SU-DHL-6 (cell line): ENCODE measurements at regions not wholly inside any gene's neighbourhood (a gene's known extent, or its start where the extent isn't known, plus 50 kb on each side); places are given as distances from the start of the nearest gene placed in this dataset.

Experiments used
- H2AFZ ChIP-seq: fragments of 200-600 bp; sonication (generic); 2 replicates; pipeline ENCODE4 v1.6.1; 2014; ENCODE audit warnings: low read depth, mild to moderate bottlenecking, moderate library complexity, mixed read lengths, antibody characterized with exemption, low read length; ENCODE audit not compliant: severe bottlenecking
- H3F3A ChIP-seq: fragments of 200-600 bp; shearing (Covaris generic); 2 replicates; pipeline ENCODE4 v1.6.0; 2016; ENCODE audit warnings: antibody characterized with exemption, mild to moderate bottlenecking; ENCODE audit not compliant: insufficient read depth
- H3K27ac ChIP-seq: fragments of 200-600 bp; sonication (generic); 2 replicates; pipeline ENCODE4 v1.5.1; 2016; ENCODE audit warnings: low read depth, mild to moderate bottlenecking, low read length, moderate library complexity, mixed read lengths
- H3K27me3 ChIP-seq: fragments of 200-600 bp; sonication (generic), shearing (Covaris generic); 2 replicates; pipeline ENCODE4 v1.6.0; 2014; ENCODE audit warnings: mild to moderate bottlenecking, low read length
- H3K36me3 ChIP-seq: fragments of 200-600 bp; sonication (generic); 2 replicates; pipeline ENCODE4 v1.6.1; 2014; ENCODE audit warnings: mild to moderate bottlenecking, low read length, mixed read lengths
- H3K4me2 ChIP-seq: fragments of 300-600, 200-600 bp; shearing (Covaris generic), sonication (generic); 2 replicates; pipeline ENCODE4 v1.6.0; 2014; ENCODE audit warnings: low read length, low read depth, mild to moderate bottlenecking; ENCODE audit not compliant: poor library complexity, severe bottlenecking
- H3K4me3 ChIP-seq: fragments of 200-600 bp; sonication (generic); 2 replicates; pipeline ENCODE4 v1.5.1; 2014; ENCODE audit warnings: antibody characterized with exemption, low read length, mild to moderate bottlenecking, mixed read lengths; ENCODE audit not compliant: insufficient read depth, poor library complexity, severe bottlenecking
- H3K79me2 ChIP-seq: fragments of 200-600 bp; sonication (generic); 2 replicates; pipeline ENCODE4 v1.6.1; 2014; ENCODE audit warnings: mild to moderate bottlenecking, low read length, moderate library complexity; ENCODE audit not compliant: insufficient read depth
- H3K9ac ChIP-seq: fragments of 200-600 bp; sonication (generic); 2 replicates; pipeline ENCODE4 v1.7.0; 2014; ENCODE audit warnings: mild to moderate bottlenecking, low read length
- H3K9me2 ChIP-seq: fragments of 200-600 bp; sonication (generic); replicated peaks from 2 replicates; pipeline ENCODE4 v1.6.1; 2014; ENCODE audit warnings: low read length; ENCODE audit not compliant: insufficient read depth
- H3K9me3 ChIP-seq: fragments of 200-600 bp; sonication (generic); 2 replicates; pipeline ENCODE4 v1.6.1; 2014; ENCODE audit warnings: low read length, mixed read lengths; ENCODE audit not compliant: insufficient read depth
- H4K20me1 ChIP-seq: fragments of 200-600 bp; sonication (generic); 2 replicates; pipeline ENCODE4 v1.6.1; 2014; ENCODE audit warnings: low read depth, mild to moderate bottlenecking, antibody characterized with exemption, low read length, moderate library complexity, mixed read lengths
- EZH2phosphoT487 ChIP-seq: fragments of 200-600 bp; sonication (generic), shearing (Covaris generic); conservative IDR thresholded peaks from 2 replicates; pipeline ENCODE4 v1.6.1; 2018; ENCODE audit warnings: mild to moderate bottlenecking, antibody characterized with exemption, low read length, moderate library complexity, mixed read lengths
- TF ChIP-seq, protein P1 (sequence below): fragments of 200-600 bp; sonication (generic); IDR thresholded peaks from one replicate; pipeline ENCODE4 v1.5.1; 2017; ENCODE audit warnings: antibody characterized with exemption, mild to moderate bottlenecking, low read length, moderate library complexity; ENCODE audit not compliant: insufficient read depth, poor library complexity, severe bottlenecking

GRCh38 chr6:74925683-74926082 lies 280.2 kb downstream of the COL12A1 start:
- Histone ChIP-seq H3K9me3 (no peaks in the 10 kb centered on the region), H3K9me2 (no peaks in the 10 kb centered on the region), H3K4me2 (no peak overlapping the region), H3K27ac (no peak overlapping the region), H2AFZ (no peak overlapping the region), H3K4me3 (no peak overlapping the region), H3F3A (no peaks in the 10 kb centered on the region), H4K20me1 (no peaks in the 10 kb centered on the region), H3K36me3 (no peaks in the 10 kb centered on the region), H3K79me2 (no peaks in the 10 kb centered on the region), H3K27me3 (no peaks in the 10 kb centered on the region), H3K9ac (no peak overlapping the region)
- TF ChIP-seq, protein P1, sequence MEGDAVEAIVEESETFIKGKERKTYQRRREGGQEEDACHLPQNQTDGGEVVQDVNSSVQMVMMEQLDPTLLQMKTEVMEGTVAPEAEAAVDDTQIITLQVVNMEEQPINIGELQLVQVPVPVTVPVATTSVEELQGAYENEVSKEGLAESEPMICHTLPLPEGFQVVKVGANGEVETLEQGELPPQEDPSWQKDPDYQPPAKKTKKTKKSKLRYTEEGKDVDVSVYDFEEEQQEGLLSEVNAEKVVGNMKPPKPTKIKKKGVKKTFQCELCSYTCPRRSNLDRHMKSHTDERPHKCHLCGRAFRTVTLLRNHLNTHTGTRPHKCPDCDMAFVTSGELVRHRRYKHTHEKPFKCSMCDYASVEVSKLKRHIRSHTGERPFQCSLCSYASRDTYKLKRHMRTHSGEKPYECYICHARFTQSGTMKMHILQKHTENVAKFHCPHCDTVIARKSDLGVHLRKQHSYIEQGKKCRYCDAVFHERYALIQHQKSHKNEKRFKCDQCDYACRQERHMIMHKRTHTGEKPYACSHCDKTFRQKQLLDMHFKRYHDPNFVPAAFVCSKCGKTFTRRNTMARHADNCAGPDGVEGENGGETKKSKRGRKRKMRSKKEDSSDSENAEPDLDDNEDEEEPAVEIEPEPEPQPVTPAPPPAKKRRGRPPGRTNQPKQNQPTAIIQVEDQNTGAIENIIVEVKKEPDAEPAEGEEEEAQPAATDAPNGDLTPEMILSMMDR: no peak
- TF ChIP-seq EZH2phosphoT487: no peak

- H2AFZ ChIP-seq: no peak overlapping the region
- no peaks in the 10 kb centered on the region for H3F3A ChIP-seq
- TF ChIP-seq, protein P1: no peak
- no peak for TF ChIP-seq EZH2phosphoT487
These were observed 291.0 kb downstream of the COL12A1 start for GRCh38 chr6:74914888-74915287.

DNA sequence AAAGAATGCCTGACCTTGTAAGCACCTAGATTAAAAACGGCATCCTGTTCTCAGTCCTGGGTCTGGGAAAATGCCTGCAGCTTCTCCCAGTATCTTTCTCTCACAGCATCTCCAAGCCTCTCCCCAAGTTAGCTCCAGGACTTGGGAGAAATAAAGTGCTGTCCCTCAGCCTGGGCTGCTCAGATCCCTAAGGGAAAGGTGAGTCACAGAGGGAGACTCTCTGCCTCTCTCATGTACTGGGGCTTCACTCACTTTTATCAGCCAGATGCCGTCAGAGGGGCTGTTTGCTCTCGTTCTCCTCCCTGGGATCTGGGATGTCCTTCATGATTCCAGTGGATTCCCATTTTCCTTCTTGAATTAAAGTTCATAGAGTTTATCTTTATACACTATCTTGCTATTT lies 293.6 kb downstream of the COL12A1 start:
- Histone ChIP-seq H2AFZ (no peak overlapping the region), H3K27me3 (no peaks in the 10 kb centered on the region), H3K9ac (no peak overlapping the region), H4K20me1 (no peaks in the 10 kb centered on the region), H3K27ac (no peak overlapping the region), H3K4me2 (no peak overlapping the region), H3K9me2 (no peaks in the 10 kb centered on the region), H3K4me3 (no peak overlapping the region), H3F3A (no peaks in the 10 kb centered on the region), H3K9me3 (no peaks in the 10 kb centered on the region), H3K79me2 (no peaks in the 10 kb centered on the region), H3K36me3 (no peaks in the 10 kb centered on the region)
- TF ChIP-seq, protein P1: no peak
- TF ChIP-seq EZH2phosphoT487: no peak

More at GRCh38 chr6:74914888-74915287, 291.0 kb downstream of the COL12A1 start:
- H3K4me3 ChIP-seq: no peak overlapping the region
- H3K4me2 ChIP-seq: no peak overlapping the region
- no peaks in the 10 kb centered on the region for H3K27me3 ChIP-seq
- no peaks in the 10 kb centered on the region for H3K9me3 ChIP-seq
- H4K20me1 ChIP-seq: no peaks in the 10 kb centered on the region
- no peaks in the 10 kb centered on the region for H3K79me2 ChIP-seq
- H3K9ac ChIP-seq: no peak overlapping the region
- no peak overlapping the region for H3K27ac ChIP-seq
- no peaks in the 10 kb centered on the region for H3K36me3 ChIP-seq
- H3K9me2 ChIP-seq: no peaks in the 10 kb centered on the region

GRCh38 chr6:74902846-74903245 lies 303.0 kb downstream of the COL12A1 start:
- no peak overlapping the region for H3K4me2 ChIP-seq
- H3F3A ChIP-seq: no peaks in the 10 kb centered on the region
- no peak overlapping the region for H2AFZ ChIP-seq
- no peaks in the 10 kb centered on the region for H3K9me2 ChIP-seq
- no peak overlapping the region for H3K27ac ChIP-seq
- H3K36me3 ChIP-seq: no peaks in the 10 kb centered on the region
- no peak for TF ChIP-seq EZH2phosphoT487
- TF ChIP-seq, protein P1: no peak
- no peaks in the 10 kb centered on the region for H4K20me1 ChIP-seq
- no peak overlapping the region for H3K9ac ChIP-seq
- no peak overlapping the region for H3K4me3 ChIP-seq
- H3K9me3 ChIP-seq: no peaks in the 10 kb centered on the region
- no peaks in the 10 kb centered on the region for H3K27me3 ChIP-seq
- no peaks in the 10 kb centered on the region for H3K79me2 ChIP-seq
